ENCODE measurements at regions not wholly inside any gene's neighbourhood (a gene's known extent, or its start where the extent isn't known, plus 50 kb on each side); places are given as distances from the start of the nearest gene placed in this dataset.

DNA sequence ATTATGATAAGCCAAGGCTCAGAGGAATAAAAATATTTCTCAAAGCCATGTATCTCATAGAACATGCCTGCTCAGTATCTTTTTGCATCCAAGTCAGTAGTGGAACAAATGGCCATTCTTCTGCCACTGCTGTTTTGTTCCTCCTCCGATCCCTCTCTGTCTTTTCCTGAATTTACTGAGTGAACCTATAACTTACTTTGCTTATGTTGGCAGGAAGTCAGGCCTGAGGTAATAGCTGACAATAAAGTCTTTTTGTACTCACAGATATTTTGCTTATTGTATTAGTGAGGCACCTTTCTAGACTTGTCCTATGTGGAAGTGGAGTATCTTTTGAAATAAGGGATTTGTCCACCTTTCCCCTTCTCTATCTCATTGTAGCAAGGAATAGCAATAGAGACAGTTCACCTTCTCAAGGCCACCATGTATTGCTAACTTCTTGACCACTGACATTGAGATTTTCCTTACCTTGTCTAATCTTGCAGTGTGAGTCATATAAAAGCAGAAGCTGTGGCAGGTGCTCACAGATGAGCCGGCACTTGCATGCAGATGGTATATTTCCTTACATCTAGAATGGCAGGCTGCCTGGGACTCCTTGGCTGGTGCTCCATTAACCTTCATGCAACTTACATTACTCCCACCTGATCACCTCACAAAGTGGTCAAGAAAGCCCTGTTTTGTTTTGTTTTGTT, 68.2 kb downstream of the AGTR2 start:
- H3K27ac ChIP-seq = no peak overlapping the region
- 83 to 88% methylated on average over 2 of the region's 2 CpGs for WGBS, 2 donors
- TF ChIP-seq, protein P1, sequence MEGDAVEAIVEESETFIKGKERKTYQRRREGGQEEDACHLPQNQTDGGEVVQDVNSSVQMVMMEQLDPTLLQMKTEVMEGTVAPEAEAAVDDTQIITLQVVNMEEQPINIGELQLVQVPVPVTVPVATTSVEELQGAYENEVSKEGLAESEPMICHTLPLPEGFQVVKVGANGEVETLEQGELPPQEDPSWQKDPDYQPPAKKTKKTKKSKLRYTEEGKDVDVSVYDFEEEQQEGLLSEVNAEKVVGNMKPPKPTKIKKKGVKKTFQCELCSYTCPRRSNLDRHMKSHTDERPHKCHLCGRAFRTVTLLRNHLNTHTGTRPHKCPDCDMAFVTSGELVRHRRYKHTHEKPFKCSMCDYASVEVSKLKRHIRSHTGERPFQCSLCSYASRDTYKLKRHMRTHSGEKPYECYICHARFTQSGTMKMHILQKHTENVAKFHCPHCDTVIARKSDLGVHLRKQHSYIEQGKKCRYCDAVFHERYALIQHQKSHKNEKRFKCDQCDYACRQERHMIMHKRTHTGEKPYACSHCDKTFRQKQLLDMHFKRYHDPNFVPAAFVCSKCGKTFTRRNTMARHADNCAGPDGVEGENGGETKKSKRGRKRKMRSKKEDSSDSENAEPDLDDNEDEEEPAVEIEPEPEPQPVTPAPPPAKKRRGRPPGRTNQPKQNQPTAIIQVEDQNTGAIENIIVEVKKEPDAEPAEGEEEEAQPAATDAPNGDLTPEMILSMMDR (IDR thresholded peaks at IDR 0.05) = no peak
- TF ChIP-seq EP300 (IDR thresholded peaks at IDR 0.05) = no peak
- no peak for TF ChIP-seq POLR2AphosphoS5 (IDR thresholded peaks at IDR 0.05)
- no peak for TF ChIP-seq POLR2A (IDR thresholded peaks at IDR 0.05)
- no peaks in the 10 kb centered on the region for H3K9me3 ChIP-seq
- ATAC-seq (ENCODE audit: low FRiP score in 2 of 2) (no peak), DNase-seq (no peak)
- no peak overlapping the region for H3K4me3 ChIP-seq
- H3K4me1 ChIP-seq = no peaks in the 10 kb centered on the region
- no peaks in the 10 kb centered on the region for H3K27me3 ChIP-seq
- H3K36me3 ChIP-seq = no peaks in the 10 kb centered on the region

DNA sequence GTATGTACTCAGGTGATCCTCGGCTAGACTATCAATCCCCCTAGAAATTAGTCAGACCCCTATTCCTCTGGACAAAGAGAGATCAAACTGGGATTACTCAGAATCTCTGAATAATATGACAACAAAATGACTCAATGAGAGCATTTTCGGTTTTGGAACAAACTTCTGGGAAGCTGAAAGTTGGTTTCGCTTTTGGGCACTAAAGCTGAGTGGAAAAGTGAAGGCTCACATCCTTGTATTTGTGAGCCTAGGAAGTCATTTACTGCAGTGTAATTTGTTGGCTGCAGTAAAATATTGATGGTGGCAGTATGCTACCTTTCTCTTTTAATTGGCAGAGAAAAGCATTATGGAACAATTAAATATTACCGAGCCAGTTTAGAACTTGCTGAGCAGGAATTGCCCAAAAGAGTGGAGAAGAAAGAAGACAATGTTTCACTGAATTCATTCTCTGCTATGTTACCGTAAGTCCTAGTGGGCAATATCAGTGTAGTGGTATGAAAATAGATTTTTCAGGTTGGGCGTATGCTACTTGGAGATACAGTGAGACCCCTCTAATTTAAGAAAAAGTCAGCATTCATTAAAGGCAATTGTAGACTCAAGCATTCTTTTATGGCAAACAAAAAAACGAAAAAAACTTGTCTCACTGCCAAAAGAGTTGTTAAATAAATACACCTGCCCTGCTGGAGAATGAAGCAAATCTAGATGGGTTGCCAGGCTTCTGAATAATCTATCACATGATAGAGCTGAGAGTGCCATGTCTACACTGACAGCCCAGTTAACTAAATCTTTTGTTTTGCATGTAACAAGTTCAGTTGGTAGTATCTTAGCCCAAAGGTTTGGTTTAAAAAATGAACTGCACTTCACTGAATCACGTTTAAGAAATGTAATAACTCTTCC, 69.6 kb downstream of the AGTR2 start:
- H3K4me1 ChIP-seq = no peaks in the 10 kb centered on the region
- DNase-seq = no peak
- H3K36me3 ChIP-seq = no peaks in the 10 kb centered on the region
- no peaks in the 10 kb centered on the region for H3K27me3 ChIP-seq
- TF ChIP-seq POLR2AphosphoS5 (IDR thresholded peaks at IDR 0.05) (no peak), EP300 (IDR thresholded peaks at IDR 0.05) (no peak), POLR2A (IDR thresholded peaks at IDR 0.05) (no peak)
- TF ChIP-seq, protein P1 (IDR thresholded peaks at IDR 0.05) = no peak
- ATAC-seq (ENCODE audit: low FRiP score in 2 of 2) = peak in 1 of 2 donors; percentile 71
- H3K27ac ChIP-seq = peak overlapping the region in 2 of 4 donors; percentile 38 to 63
- H3K9me3 ChIP-seq = no peaks in the 10 kb centered on the region
- 50 to 56% methylated on average over 8 of the region's 8 CpGs for WGBS, 2 donors
- H3K4me3 ChIP-seq = peak overlapping the region in 1 of 4 donors; percentile 4

DNA sequence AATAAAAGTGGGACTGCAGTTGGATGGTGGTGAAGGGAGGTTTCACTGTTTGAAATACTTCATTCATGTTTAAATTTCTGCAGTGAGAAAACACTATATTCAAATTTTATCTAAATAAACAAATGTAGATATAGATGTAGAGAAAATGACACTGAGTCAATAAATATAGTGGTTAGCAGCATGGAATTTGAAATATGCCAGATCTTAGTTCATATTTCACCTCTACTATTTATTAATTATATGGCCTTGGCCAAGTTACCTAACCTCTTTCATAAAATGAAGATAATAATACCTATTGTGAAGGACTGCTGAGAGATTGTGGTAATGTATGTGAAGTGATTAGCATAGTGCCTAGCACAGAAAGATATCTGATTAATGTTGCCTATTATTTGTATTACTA, 70.5 kb downstream of the AGTR2 start:
- Histone ChIP-seq H3K36me3 (no peaks in the 10 kb centered on the region), H3K9me3 (no peaks in the 10 kb centered on the region), H3K4me3 (no peak overlapping the region), H3K4me1 (no peaks in the 10 kb centered on the region), H3K27ac (peak overlapping the region in 1 of 4 donors; percentile 21), H3K27me3 (no peaks in the 10 kb centered on the region)
- no peak for DNase-seq
- TF ChIP-seq POLR2AphosphoS5 (IDR thresholded peaks at IDR 0.05) = no peak
- TF ChIP-seq POLR2A (IDR thresholded peaks at IDR 0.05) = no peak
- TF ChIP-seq, protein P1 (IDR thresholded peaks at IDR 0.05) = no peak
- no peak for ATAC-seq (ENCODE audit: low FRiP score in 2 of 2)

DNA sequence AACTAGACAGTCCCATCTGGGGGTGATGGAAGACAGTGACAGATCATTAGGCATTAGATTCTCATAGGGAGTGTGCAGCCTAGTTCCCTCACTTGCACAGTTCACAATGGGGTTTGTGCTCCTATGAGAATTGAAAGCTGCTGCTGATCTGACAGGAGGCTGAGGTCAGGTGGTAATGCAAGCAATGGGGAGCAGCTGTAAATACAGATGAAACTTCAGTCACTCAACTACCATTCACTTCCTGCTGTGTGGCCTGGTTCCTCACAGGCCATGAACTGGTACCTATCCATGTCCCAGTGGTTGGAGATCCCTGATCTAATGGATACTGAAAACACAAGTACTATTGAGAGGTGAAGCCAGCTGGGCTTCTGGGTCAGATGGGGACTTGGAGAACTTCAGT, 72.5 kb downstream of the AGTR2 start:
- TF ChIP-seq POLR2AphosphoS5 (IDR thresholded peaks at IDR 0.05) (no peak), POLR2A (IDR thresholded peaks at IDR 0.05) (no peak), EP300 (IDR thresholded peaks at IDR 0.05) (no peak)
- TF ChIP-seq, protein P1 (IDR thresholded peaks at IDR 0.05) = no peak
- Histone ChIP-seq H3K36me3 (no peaks in the 10 kb centered on the region), H3K9me3 (no peaks in the 10 kb centered on the region), H3K27ac (no peak overlapping the region), H3K4me1 (no peaks in the 10 kb centered on the region), H3K4me3 (no peak overlapping the region), H3K27me3 (no peaks in the 10 kb centered on the region)
- DNase-seq (no peak), ATAC-seq (ENCODE audit: low FRiP score in 2 of 2) (no peak)
